ENCODE measurements at regions not wholly inside any gene's neighbourhood (a gene's known extent, or its start where the extent isn't known, plus 50 kb on each side); places are given as distances from the start of the nearest gene placed in this dataset.

- Histone ChIP-seq H3K27me3 (ENCODE audit: control insufficient read depth, insufficient read depth, low read length) (no peaks in the 10 kb centered on the region), H3K27ac (ENCODE audit: low read depth, low read length) (peak overlapping the region; percentile 22), H3K4me3 (ENCODE audit: low read depth, low read length) (no peak overlapping the region)
Observed at GRCh38 chr9:107548298-107549142, 59.0 kb upstream of the KLF4 start.

GRCh38 chr9:107547772-107548297, 58.3 kb upstream of the KLF4 start:
- H3K4me3 ChIP-seq (ENCODE audit: low read depth, low read length): no peak overlapping the region
- H3K4me1 ChIP-seq (ENCODE audit: control insufficient read depth, insufficient read depth, low read length): no peaks in the 10 kb centered on the region
- H3K27me3 ChIP-seq (ENCODE audit: control insufficient read depth, insufficient read depth, low read length): no peaks in the 10 kb centered on the region
- no peak for DNase-seq (ENCODE audit: low read depth in 4 of 6, low spot score in 6 of 6)
- 79% methylated on average over 3 of the region's 3 CpGs for WGBS (ENCODE audit: insufficient coverage)
- H3K27ac ChIP-seq (ENCODE audit: low read depth, low read length): no peak overlapping the region
- no peaks in the 10 kb centered on the region for H3K9me3 ChIP-seq (ENCODE audit: control insufficient read depth, insufficient read depth, low read length)
- H3K36me3 ChIP-seq (ENCODE audit: control insufficient read depth, insufficient read depth, low read length): no peaks in the 10 kb centered on the region

More at GRCh38 chr9:107548298-107549142, 59.0 kb upstream of the KLF4 start:
- Histone ChIP-seq H3K9me3 (ENCODE audit: control insufficient read depth, insufficient read depth, low read length) (no peaks in the 10 kb centered on the region), H3K36me3 (ENCODE audit: control insufficient read depth, insufficient read depth, low read length) (no peaks in the 10 kb centered on the region), H3K4me1 (ENCODE audit: control insufficient read depth, insufficient read depth, low read length) (no peaks in the 10 kb centered on the region)
- WGBS (ENCODE audit: insufficient coverage): 91% methylated on average over 5 of the region's 10 CpGs
- DNase-seq (ENCODE audit: low read depth in 4 of 6, low spot score in 6 of 6): peak in 1 of 6 donors; percentile 47

GRCh38 chr9:107547303-107547702, 57.7 kb upstream of the KLF4 start:
- WGBS (ENCODE audit: insufficient coverage): 100% methylated on average over 1 of the region's 2 CpGs
- H3K4me1 ChIP-seq (ENCODE audit: control insufficient read depth, insufficient read depth, low read length): no peaks in the 10 kb centered on the region
- H3K36me3 ChIP-seq (ENCODE audit: control insufficient read depth, insufficient read depth, low read length): no peaks in the 10 kb centered on the region
- H3K27ac ChIP-seq (ENCODE audit: low read depth, low read length): no peak overlapping the region
- no peak for DNase-seq (ENCODE audit: low read depth in 4 of 6, low spot score in 6 of 6)
- H3K27me3 ChIP-seq (ENCODE audit: control insufficient read depth, insufficient read depth, low read length): no peaks in the 10 kb centered on the region
- H3K4me3 ChIP-seq (ENCODE audit: low read depth, low read length): no peak overlapping the region
- H3K9me3 ChIP-seq (ENCODE audit: control insufficient read depth, insufficient read depth, low read length): no peaks in the 10 kb centered on the region

- no peak overlapping the region for H3K27ac ChIP-seq (ENCODE audit: low read depth, low read length)
- DNase-seq (ENCODE audit: low read depth in 4 of 6, low spot score in 6 of 6): no peak
- no peak overlapping the region for H3K4me3 ChIP-seq (ENCODE audit: low read depth, low read length)
- no peaks in the 10 kb centered on the region for H3K4me1 ChIP-seq (ENCODE audit: control insufficient read depth, insufficient read depth, low read length)
- H3K36me3 ChIP-seq (ENCODE audit: control insufficient read depth, insufficient read depth, low read length): no peaks in the 10 kb centered on the region
- H3K27me3 ChIP-seq (ENCODE audit: control insufficient read depth, insufficient read depth, low read length): no peaks in the 10 kb centered on the region
- H3K9me3 ChIP-seq (ENCODE audit: control insufficient read depth, insufficient read depth, low read length): no peaks in the 10 kb centered on the region
Observed at GRCh38 chr9:107546859-107547258, 57.3 kb upstream of the KLF4 start.

- WGBS (ENCODE audit: insufficient coverage): no CpG with 5 or more reads among the region's 3 CpGs
- no peaks in the 10 kb centered on the region for H3K27me3 ChIP-seq (ENCODE audit: control insufficient read depth, insufficient read depth, low read length)
- no peak overlapping the region for H3K4me3 ChIP-seq (ENCODE audit: low read depth, low read length)
- H3K36me3 ChIP-seq (ENCODE audit: control insufficient read depth, insufficient read depth, low read length): no peaks in the 10 kb centered on the region
- H3K4me1 ChIP-seq (ENCODE audit: control insufficient read depth, insufficient read depth, low read length): no peaks in the 10 kb centered on the region
- DNase-seq (ENCODE audit: low read depth in 4 of 6, low spot score in 6 of 6): no peak
- no peak overlapping the region for H3K27ac ChIP-seq (ENCODE audit: low read depth, low read length)
- H3K9me3 ChIP-seq (ENCODE audit: control insufficient read depth, insufficient read depth, low read length): no peaks in the 10 kb centered on the region
Observed at GRCh38 chr9:107545036-107545435, 55.5 kb upstream of the KLF4 start.

- Histone ChIP-seq H3K4me3 (ENCODE audit: low read depth, low read length) (no peak overlapping the region), H3K27ac (ENCODE audit: low read depth, low read length) (no peak overlapping the region), H3K36me3 (ENCODE audit: control insufficient read depth, insufficient read depth, low read length) (no peaks in the 10 kb centered on the region), H3K27me3 (ENCODE audit: control insufficient read depth, insufficient read depth, low read length) (no peaks in the 10 kb centered on the region), H3K4me1 (ENCODE audit: control insufficient read depth, insufficient read depth, low read length) (no peaks in the 10 kb centered on the region), H3K9me3 (ENCODE audit: control insufficient read depth, insufficient read depth, low read length) (no peaks in the 10 kb centered on the region)
- no CpG with 5 or more reads among the region's 4 CpGs for WGBS (ENCODE audit: insufficient coverage)
- DNase-seq (ENCODE audit: low read depth in 4 of 6, low spot score in 6 of 6): no peak
Observed at GRCh38 chr9:107542411-107543157, 53.0 kb upstream of the KLF4 start.

GRCh38 chr9:107541523-107541922, 52.0 kb upstream of the KLF4 start:
- 82% methylated on average over 2 of the region's 2 CpGs for WGBS (ENCODE audit: insufficient coverage)

GRCh38 chr9:107540164-107540561, 50.6 kb upstream of the KLF4 start:
- no peaks in the 10 kb centered on the region for H3K36me3 ChIP-seq (ENCODE audit: control insufficient read depth, insufficient read depth, low read length)
- H3K27me3 ChIP-seq (ENCODE audit: control insufficient read depth, insufficient read depth, low read length): no peaks in the 10 kb centered on the region
- whole genome bisulfite sequencing (ENCODE audit: insufficient coverage): no CpG with 5 or more reads among the region's 1 CpG
- no peaks in the 10 kb centered on the region for H3K9me3 ChIP-seq (ENCODE audit: control insufficient read depth, insufficient read depth, low read length)
- DNase-seq (ENCODE audit: low read depth in 4 of 6, low spot score in 6 of 6): no peak
- H3K4me3 ChIP-seq (ENCODE audit: low read depth, low read length): no peak overlapping the region
- H3K4me1 ChIP-seq (ENCODE audit: control insufficient read depth, insufficient read depth, low read length): no peaks in the 10 kb centered on the region
- no peak overlapping the region for H3K27ac ChIP-seq (ENCODE audit: low read depth, low read length)

More at GRCh38 chr9:107541523-107541922, 52.0 kb upstream of the KLF4 start:
- no peaks in the 10 kb centered on the region for H3K9me3 ChIP-seq (ENCODE audit: control insufficient read depth, insufficient read depth, low read length)
- no peaks in the 10 kb centered on the region for H3K4me1 ChIP-seq (ENCODE audit: control insufficient read depth, insufficient read depth, low read length)
- H3K4me3 ChIP-seq (ENCODE audit: low read depth, low read length): no peak overlapping the region
- no peak for DNase-seq (ENCODE audit: low read depth in 4 of 6, low spot score in 6 of 6)
- H3K27ac ChIP-seq (ENCODE audit: low read depth, low read length): no peak overlapping the region
- no peaks in the 10 kb centered on the region for H3K36me3 ChIP-seq (ENCODE audit: control insufficient read depth, insufficient read depth, low read length)
- H3K27me3 ChIP-seq (ENCODE audit: control insufficient read depth, insufficient read depth, low read length): no peaks in the 10 kb centered on the region

- H3K4me3 ChIP-seq (ENCODE audit: low read depth, low read length): no peak overlapping the region
- no peak for DNase-seq (ENCODE audit: low read depth in 4 of 6, low spot score in 6 of 6)
- H3K36me3 ChIP-seq (ENCODE audit: control insufficient read depth, insufficient read depth, low read length): no peaks in the 10 kb centered on the region
- no peaks in the 10 kb centered on the region for H3K4me1 ChIP-seq (ENCODE audit: control insufficient read depth, insufficient read depth, low read length)
- WGBS (ENCODE audit: insufficient coverage): 93% methylated on average over 7 of the region's 10 CpGs
- no peaks in the 10 kb centered on the region for H3K27me3 ChIP-seq (ENCODE audit: control insufficient read depth, insufficient read depth, low read length)
- no peaks in the 10 kb centered on the region for H3K9me3 ChIP-seq (ENCODE audit: control insufficient read depth, insufficient read depth, low read length)
- no peak overlapping the region for H3K27ac ChIP-seq (ENCODE audit: low read depth, low read length)
Observed at GRCh38 chr9:107539427-107540163, 50.0 kb upstream of the KLF4 start.
